ENCODE measurements at regions not wholly inside any gene's neighbourhood (a gene's known extent, or its start where the extent isn't known, plus 50 kb on each side); places are given as distances from the start of the nearest gene placed in this dataset.
"Not testable (repeated sequence)": the region's sequence is repeated elsewhere in the genome, so short reads cannot be mapped to it uniquely, and the experiment has no call there.

GRCh38 chr2:223472771-223473170 is 129.4 kb downstream of the SCG2 start:
- no peak for DNase-seq

GRCh38 chr2:223474893-223475292 is 127.3 kb downstream of the SCG2 start:
- no peak for DNase-seq

GRCh38 chr2:223475901-223476300 is 126.3 kb downstream of the SCG2 start:
- no peak for DNase-seq

- DNase-seq, result no peak
Observed at GRCh38 chr2:223477318-223477717, 124.8 kb downstream of the SCG2 start.

GRCh38 chr2:223481486-223481885 is 120.7 kb downstream of the SCG2 start:
- no peak for DNase-seq

GRCh38 chr2:223486751-223487150 is 115.4 kb downstream of the SCG2 start:
- DNase-seq, result no peak

GRCh38 chr2:223487214-223487846 is 114.8 kb downstream of the SCG2 start:
- DNase-seq, result no peak

- no peak for DNase-seq
Observed at GRCh38 chr2:223488814-223489213, 113.3 kb downstream of the SCG2 start.

GRCh38 chr2:223494496-223494895 is 107.7 kb downstream of the SCG2 start:
- no peak for DNase-seq

GRCh38 chr2:223494942-223495341 is 107.2 kb downstream of the SCG2 start:
- DNase-seq, result no peak

- not testable (repeated sequence) for DNase-seq
Observed at GRCh38 chr2:223496853-223497252, 105.3 kb downstream of the SCG2 start.

GRCh38 chr2:223500709-223501108 is 101.5 kb downstream of the SCG2 start:
- DNase-seq, result no peak

- no peak for DNase-seq
Observed at GRCh38 chr2:223501641-223502040, 100.5 kb downstream of the SCG2 start.

- no peak for DNase-seq
Observed at GRCh38 chr2:223503746-223504145, 98.4 kb downstream of the SCG2 start.

GRCh38 chr2:223508372-223508771 is 93.8 kb downstream of the SCG2 start:
- DNase-seq, result no peak

- DNase-seq, result no peak
Observed at GRCh38 chr2:223510713-223511112, 91.4 kb downstream of the SCG2 start.

GRCh38 chr2:223511168-223511567 is 91.0 kb downstream of the SCG2 start:
- DNase-seq, result no peak

GRCh38 chr2:223513771-223514455 is 88.2 kb downstream of the SCG2 start:
- no peak for DNase-seq

GRCh38 chr2:223519471-223519870 is 82.7 kb downstream of the SCG2 start:
- no peak for DNase-seq

- DNase-seq, result no peak
Observed at GRCh38 chr2:223522796-223523195, 79.4 kb downstream of the SCG2 start.

- no peak for DNase-seq
Observed at GRCh38 chr2:223523551-223524001, 78.6 kb downstream of the SCG2 start.

GRCh38 chr2:223524066-223524465 is 78.1 kb downstream of the SCG2 start:
- no peak for DNase-seq

GRCh38 chr2:223526106-223526505 is 76.1 kb downstream of the SCG2 start:
- DNase-seq, result peak; percentile 36

- no peak for DNase-seq
Observed at GRCh38 chr2:223528036-223528435, 74.1 kb downstream of the SCG2 start.

- no peak for DNase-seq
Observed at GRCh38 chr2:223529696-223530095, 72.5 kb downstream of the SCG2 start.
